ENCODE measurements at regions not wholly inside any gene's neighbourhood (a gene's known extent, or its start where the extent isn't known, plus 50 kb on each side); places are given as distances from the start of the nearest gene placed in this dataset.
"Not testable (repeated sequence)": the region's sequence is repeated elsewhere in the genome, so short reads cannot be mapped to it uniquely, and the experiment has no call there.

DNA sequence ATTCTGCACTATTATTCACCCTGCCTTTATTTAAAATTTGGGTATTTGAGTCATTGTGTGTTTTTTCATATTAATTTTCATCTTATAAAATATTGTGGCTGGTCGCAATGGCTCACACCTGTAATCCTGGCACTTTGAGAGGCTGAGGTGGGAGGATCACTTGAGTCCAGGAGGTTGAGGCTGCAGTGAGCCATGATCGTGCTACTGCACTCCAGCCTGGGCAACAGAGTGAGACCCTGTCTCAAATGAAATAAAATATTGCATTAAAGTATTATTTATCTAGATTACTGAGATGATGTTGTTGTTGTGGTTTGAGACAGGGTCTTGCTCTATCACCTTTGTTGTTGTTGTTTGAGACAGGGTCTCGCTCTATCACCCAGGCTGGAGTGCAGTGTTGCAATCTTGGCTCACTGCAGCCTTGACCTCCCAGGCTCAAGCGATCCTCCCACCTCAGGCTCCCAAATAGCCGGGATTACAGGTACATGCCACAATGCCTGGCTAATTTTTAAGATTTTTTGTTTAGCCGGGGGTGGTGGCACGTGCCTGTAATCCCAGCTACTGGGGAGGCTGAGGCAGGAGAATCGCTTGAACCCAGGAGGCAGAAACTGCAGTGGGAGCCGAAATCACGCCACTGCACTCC, 54.8 kb upstream of the LARP1 start:
- not testable (repeated sequence) for TF ChIP-seq POLR2A, POLR2AphosphoS5 (IDR thresholded peaks at IDR 0.05; ENCODE audit: low read depth, low read length)

All from GM12892 (cell line).